Epithelial cell of esophagus (primary cell): ENCODE measurements at regions not wholly inside any gene's neighbourhood (a gene's known extent, or its start where the extent isn't known, plus 50 kb on each side); places are given as distances from the start of the nearest gene placed in this dataset.
"Not testable (repeated sequence)": the region's sequence is repeated elsewhere in the genome, so short reads cannot be mapped to it uniquely, and the experiment has no call there.

Source experiments
- DNase-seq: peaks from one replicate; pipeline ENCODE4 v3.0.0; 2010; ENCODE audit warnings: low read depth
- H3K4me3 ChIP-seq: 2 replicates; pipeline ENCODE4 v1.5.1; 2011; ENCODE audit warnings: mild to moderate bottlenecking, low read length, control low read depth
- CTCF ChIP-seq: IDR thresholded peaks from 2 replicates; pipeline ENCODE4 v1.5.1; 2011; ENCODE audit warnings: low read depth, mild to moderate bottlenecking, low read length, control low read depth, inconsistent platforms; ENCODE audit not compliant: insufficient read depth; ENCODE audit errors: missing control alignments

GRCh38 chr13:84605927-84606326 lies 723.7 kb upstream of the SLITRK1 start:
- H3K4me3 ChIP-seq, result no peak overlapping the region
- TF ChIP-seq CTCF, result no peak
- DNase-seq, result no peak

GRCh38 chr13:84591444-84591843 lies 709.2 kb upstream of the SLITRK1 start:
- TF ChIP-seq CTCF, result no peak
- no peak for DNase-seq
- no peak overlapping the region for H3K4me3 ChIP-seq

GRCh38 chr13:84590663-84591062 lies 708.4 kb upstream of the SLITRK1 start:
- DNase-seq, result no peak
- H3K4me3 ChIP-seq, result no peak overlapping the region
- no peak for TF ChIP-seq CTCF

GRCh38 chr13:84588023-84588422 lies 705.7 kb upstream of the SLITRK1 start:
- no peak overlapping the region for H3K4me3 ChIP-seq
- no peak for TF ChIP-seq CTCF
- DNase-seq, result no peak

GRCh38 chr13:84579901-84580300 lies 697.6 kb upstream of the SLITRK1 start:
- DNase-seq, H3K4me3 ChIP-seq: not testable (repeated sequence)

GRCh38 chr13:84574851-84575250 lies 692.6 kb upstream of the SLITRK1 start:
- no peak overlapping the region for H3K4me3 ChIP-seq
- peak; percentile 31 for DNase-seq
- peak; percentile 55 for TF ChIP-seq CTCF

GRCh38 chr13:84571264-84571663 lies 689.0 kb upstream of the SLITRK1 start:
- no peak for DNase-seq
- no peak overlapping the region for H3K4me3 ChIP-seq
- peak; percentile 26 for TF ChIP-seq CTCF

GRCh38 chr13:84570831-84571230 lies 688.6 kb upstream of the SLITRK1 start:
- DNase-seq, result peak; percentile 19
- TF ChIP-seq CTCF, result no peak
- no peak overlapping the region for H3K4me3 ChIP-seq
